ENCODE measurements at regions not wholly inside any gene's neighbourhood (a gene's known extent, or its start where the extent isn't known, plus 50 kb on each side); places are given as distances from the start of the nearest gene placed in this dataset.
"Not testable (repeated sequence)": the region's sequence is repeated elsewhere in the genome, so short reads cannot be mapped to it uniquely, and the experiment has no call there.

DNA sequence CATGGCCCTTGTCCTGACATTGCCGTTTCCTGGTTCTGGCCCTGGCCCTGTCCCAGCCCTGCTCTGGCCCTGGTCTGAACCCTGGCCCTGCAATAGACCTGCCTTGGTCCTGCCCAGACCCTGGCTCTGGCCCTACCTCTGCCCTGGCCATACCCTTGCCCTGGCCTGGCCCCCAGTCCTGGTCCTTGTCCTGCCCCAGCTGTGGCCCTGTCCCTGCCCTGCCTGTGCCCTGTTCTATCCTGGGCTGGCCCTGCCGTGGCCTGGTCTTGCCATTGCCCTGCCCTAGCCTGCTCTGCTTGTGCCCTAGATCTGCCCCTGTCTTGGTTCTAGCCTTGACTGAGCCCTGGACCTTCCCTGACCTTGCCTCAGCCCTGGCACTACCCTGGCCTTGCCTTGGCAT is 1560.1 kb downstream of the RPIA start:
- BruUV-seq (replicated peaks); H3K4me1 ChIP-seq (ENCODE audit: control insufficient read depth, insufficient read depth, low read length); H3K27me3 ChIP-seq (ENCODE audit: control insufficient read depth, insufficient read depth, low read length); H3K36me3 ChIP-seq (ENCODE audit: control insufficient read depth, insufficient read depth, low read length); ATAC-seq; intact Hi-C loops (cut with micrococcal nuclease; ENCODE audit: unreplicated experiment); H3K27ac ChIP-seq (ENCODE audit: low read length); POLR2A ChIA-PET; in situ Hi-C loops (cut with HindIII; ENCODE audit: low pct_unique_long_range_greater_than_20kb, low sequenced_read_pairs); DNase-seq (ENCODE audit: low read depth, low spot score); H3K4me3 ChIP-seq (ENCODE audit: low read depth in 2 of 2, low read length in 2 of 2); CTCF ChIA-PET; H3K9me3 ChIP-seq (ENCODE audit: control insufficient read depth, insufficient read depth, low read depth, low read length): not testable (repeated sequence)

DNA sequence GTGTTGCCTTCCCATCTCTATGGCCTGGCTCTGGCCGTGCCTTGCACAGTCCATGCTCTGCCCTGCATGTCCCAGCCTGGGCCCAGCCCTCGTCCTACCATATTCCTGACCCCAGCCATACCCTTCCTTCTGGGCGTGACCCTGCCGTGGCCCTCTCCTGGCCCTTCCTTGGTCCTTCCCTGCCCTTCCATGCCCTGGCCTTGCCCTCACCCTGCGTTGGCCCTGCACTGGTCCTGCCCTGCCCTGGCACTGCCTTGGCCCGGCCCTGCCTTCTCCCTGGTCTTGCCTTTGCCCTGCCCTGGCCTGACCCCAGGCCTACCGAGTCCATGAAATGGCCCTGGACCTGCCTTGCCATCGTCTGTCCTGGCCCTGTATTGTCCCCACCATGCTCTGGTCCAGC is 1561.8 kb downstream of the RPIA start:
- in situ Hi-C loops (cut with HindIII; ENCODE audit: low pct_unique_long_range_greater_than_20kb, low sequenced_read_pairs); H3K27ac ChIP-seq (ENCODE audit: low read length); H3K27me3 ChIP-seq (ENCODE audit: control insufficient read depth, insufficient read depth, low read length); H3K4me3 ChIP-seq (ENCODE audit: low read depth in 2 of 2, low read length in 2 of 2); H3K36me3 ChIP-seq (ENCODE audit: control insufficient read depth, insufficient read depth, low read length); ATAC-seq; CTCF ChIA-PET; intact Hi-C loops (cut with micrococcal nuclease; ENCODE audit: unreplicated experiment); H3K9me3 ChIP-seq (ENCODE audit: control insufficient read depth, insufficient read depth, low read depth, low read length); POLR2A ChIA-PET; BruUV-seq (replicated peaks); H3K4me1 ChIP-seq (ENCODE audit: control insufficient read depth, insufficient read depth, low read length); DNase-seq (ENCODE audit: low read depth, low spot score): not testable (repeated sequence)

DNA sequence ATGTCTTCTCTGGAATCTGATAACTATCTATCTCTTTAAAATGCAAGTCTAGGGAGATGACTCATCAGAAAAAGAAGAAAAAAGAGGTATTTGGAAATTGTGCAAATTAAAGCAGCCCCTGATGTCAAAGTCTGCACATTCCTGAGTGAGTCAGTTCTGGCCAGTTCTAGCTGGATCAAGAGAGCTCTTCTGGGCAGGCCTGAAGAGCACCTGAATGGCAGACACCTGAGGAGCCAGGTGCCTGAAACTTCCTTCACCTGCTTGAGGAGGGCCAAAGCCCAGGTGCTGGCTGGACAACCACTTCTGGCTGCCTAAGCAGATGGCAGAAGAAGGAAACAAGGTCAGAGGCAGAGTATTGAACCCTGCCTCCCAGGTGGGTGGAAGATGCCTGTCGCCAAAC is 1575.4 kb downstream of the RPIA start:
- H3K27me3 ChIP-seq (ENCODE audit: control insufficient read depth, insufficient read depth, low read length); in situ Hi-C loops (cut with HindIII; ENCODE audit: low pct_unique_long_range_greater_than_20kb, low sequenced_read_pairs); BruUV-seq (replicated peaks); H3K4me1 ChIP-seq (ENCODE audit: control insufficient read depth, insufficient read depth, low read length); POLR2A ChIA-PET; intact Hi-C loops (cut with micrococcal nuclease; ENCODE audit: unreplicated experiment); ATAC-seq; H3K9me3 ChIP-seq (ENCODE audit: control insufficient read depth, insufficient read depth, low read depth, low read length); DNase-seq (ENCODE audit: low read depth, low spot score); CTCF ChIA-PET; H3K4me3 ChIP-seq (ENCODE audit: low read depth in 2 of 2, low read length in 2 of 2); H3K36me3 ChIP-seq (ENCODE audit: control insufficient read depth, insufficient read depth, low read length); H3K27ac ChIP-seq (ENCODE audit: low read length): not testable (repeated sequence)

DNA sequence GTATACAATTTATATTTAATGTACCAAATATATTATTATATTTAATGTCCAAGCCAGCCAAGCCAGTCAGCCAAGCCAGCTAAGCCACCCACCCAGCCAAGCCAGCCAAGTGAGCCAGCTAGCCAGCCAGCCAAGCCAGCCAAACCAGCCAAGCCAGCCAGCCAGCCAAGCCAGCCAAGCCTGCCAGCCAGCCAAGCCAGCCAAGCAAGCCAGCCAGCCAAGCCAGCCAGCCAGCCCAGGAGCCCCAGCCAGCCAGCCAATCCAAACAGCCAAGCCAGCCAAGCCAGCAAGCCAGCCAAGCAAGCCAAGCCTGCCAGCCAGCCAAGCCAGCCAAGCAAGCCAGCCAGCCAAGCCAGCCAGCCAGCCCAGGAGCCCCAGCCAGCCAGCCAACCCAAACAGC is 1596.3 kb downstream of the RPIA start:
- ATAC-seq; in situ Hi-C loops (cut with HindIII; ENCODE audit: low pct_unique_long_range_greater_than_20kb, low sequenced_read_pairs); H3K27me3 ChIP-seq (ENCODE audit: control insufficient read depth, insufficient read depth, low read length); CTCF ChIA-PET; H3K4me1 ChIP-seq (ENCODE audit: control insufficient read depth, insufficient read depth, low read length); H3K4me3 ChIP-seq (ENCODE audit: low read depth in 2 of 2, low read length in 2 of 2); H3K9me3 ChIP-seq (ENCODE audit: control insufficient read depth, insufficient read depth, low read depth, low read length); H3K27ac ChIP-seq (ENCODE audit: low read length); POLR2A ChIA-PET; DNase-seq (ENCODE audit: low read depth, low spot score); BruUV-seq (replicated peaks); intact Hi-C loops (cut with micrococcal nuclease; ENCODE audit: unreplicated experiment); H3K36me3 ChIP-seq (ENCODE audit: control insufficient read depth, insufficient read depth, low read length): not testable (repeated sequence)

GRCh38 chr2:90288396-90288795 is 1596.9 kb downstream of the RPIA start:
- H3K4me1 ChIP-seq (ENCODE audit: control insufficient read depth, insufficient read depth, low read length); ATAC-seq; H3K9me3 ChIP-seq (ENCODE audit: control insufficient read depth, insufficient read depth, low read depth, low read length); intact Hi-C loops (cut with micrococcal nuclease; ENCODE audit: unreplicated experiment); in situ Hi-C loops (cut with HindIII; ENCODE audit: low pct_unique_long_range_greater_than_20kb, low sequenced_read_pairs); H3K27ac ChIP-seq (ENCODE audit: low read length); H3K27me3 ChIP-seq (ENCODE audit: control insufficient read depth, insufficient read depth, low read length); BruUV-seq (replicated peaks); H3K36me3 ChIP-seq (ENCODE audit: control insufficient read depth, insufficient read depth, low read length); CTCF ChIA-PET; POLR2A ChIA-PET; DNase-seq (ENCODE audit: low read depth, low spot score); H3K4me3 ChIP-seq (ENCODE audit: low read depth in 2 of 2, low read length in 2 of 2): not testable (repeated sequence)

DNA sequence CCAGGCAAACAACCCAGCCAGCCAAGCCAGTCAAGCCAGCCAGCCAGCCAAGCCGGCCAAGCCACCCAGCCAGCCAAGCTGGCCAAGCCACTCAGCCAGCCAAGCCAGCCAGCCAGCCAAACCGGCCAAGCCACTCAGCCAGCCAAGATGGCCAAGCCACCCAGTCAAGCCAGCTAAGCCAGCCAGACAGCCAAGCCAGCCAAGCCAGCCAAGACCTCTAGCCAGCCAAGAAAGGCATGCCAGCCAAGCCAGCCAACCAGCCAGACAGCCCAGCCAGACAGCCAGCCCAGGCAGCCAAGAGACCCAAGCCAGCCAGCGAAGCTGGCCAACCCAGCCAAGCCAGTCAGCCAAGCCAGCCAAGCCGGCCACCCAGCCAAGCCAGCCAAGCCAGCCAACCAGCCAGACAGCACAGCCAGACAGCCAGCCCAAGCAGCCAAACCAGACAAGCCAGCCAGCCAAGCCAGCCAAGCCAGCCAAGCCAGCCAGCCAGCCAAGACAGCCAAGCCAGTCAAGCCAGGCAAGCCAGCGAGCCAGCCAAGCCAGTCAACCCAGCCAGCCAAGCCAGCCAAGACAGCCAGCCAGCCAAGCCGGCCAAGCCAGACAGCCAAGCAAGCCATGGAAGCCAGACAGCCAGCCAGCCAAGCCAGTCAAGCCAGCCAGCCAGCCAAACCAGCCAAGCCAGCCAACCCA is 1598.0 kb downstream of the RPIA start:
- intact Hi-C loops (cut with micrococcal nuclease; ENCODE audit: unreplicated experiment); POLR2A ChIA-PET; CTCF ChIA-PET; ATAC-seq; BruUV-seq (replicated peaks); H3K27me3 ChIP-seq (ENCODE audit: control insufficient read depth, insufficient read depth, low read length); H3K4me1 ChIP-seq (ENCODE audit: control insufficient read depth, insufficient read depth, low read length); in situ Hi-C loops (cut with HindIII; ENCODE audit: low pct_unique_long_range_greater_than_20kb, low sequenced_read_pairs); H3K36me3 ChIP-seq (ENCODE audit: control insufficient read depth, insufficient read depth, low read length); DNase-seq (ENCODE audit: low read depth, low spot score); H3K4me3 ChIP-seq (ENCODE audit: low read depth in 2 of 2, low read length in 2 of 2); H3K9me3 ChIP-seq (ENCODE audit: control insufficient read depth, insufficient read depth, low read depth, low read length); H3K27ac ChIP-seq (ENCODE audit: low read length): not testable (repeated sequence)

DNA sequence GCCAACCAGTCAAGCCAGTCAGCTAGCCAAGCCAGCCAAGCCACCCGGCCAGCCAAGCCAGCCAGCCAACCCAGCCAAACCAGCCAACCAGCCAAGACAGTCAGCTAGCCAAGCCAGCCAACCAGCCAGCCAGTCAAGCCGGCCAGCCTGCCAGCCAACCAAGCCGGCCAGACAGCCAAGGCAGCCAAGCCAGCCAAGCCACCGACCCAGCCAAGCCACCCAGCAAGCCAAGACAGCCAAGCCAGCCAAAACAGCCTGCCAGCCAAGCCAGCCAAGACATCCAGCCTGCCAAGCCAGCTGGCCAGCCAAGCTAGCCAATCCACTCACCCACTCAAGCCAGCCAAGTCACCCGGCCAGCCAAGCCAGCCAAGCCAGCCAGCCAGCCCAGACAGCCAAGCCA is 1599.2 kb downstream of the RPIA start:
- H3K36me3 ChIP-seq (ENCODE audit: control insufficient read depth, insufficient read depth, low read length); H3K27ac ChIP-seq (ENCODE audit: low read length); H3K4me3 ChIP-seq (ENCODE audit: low read depth in 2 of 2, low read length in 2 of 2); in situ Hi-C loops (cut with HindIII; ENCODE audit: low pct_unique_long_range_greater_than_20kb, low sequenced_read_pairs); CTCF ChIA-PET; POLR2A ChIA-PET; ATAC-seq; H3K4me1 ChIP-seq (ENCODE audit: control insufficient read depth, insufficient read depth, low read length); intact Hi-C loops (cut with micrococcal nuclease; ENCODE audit: unreplicated experiment); H3K9me3 ChIP-seq (ENCODE audit: control insufficient read depth, insufficient read depth, low read depth, low read length); H3K27me3 ChIP-seq (ENCODE audit: control insufficient read depth, insufficient read depth, low read length); BruUV-seq (replicated peaks); DNase-seq (ENCODE audit: low read depth, low spot score): not testable (repeated sequence)

Measured in Panc1 (cell line).